NT2/D1 (cell line): ENCODE measurements at regions not wholly inside any gene's neighbourhood (a gene's known extent, or its start where the extent isn't known, plus 50 kb on each side); places are given as distances from the start of the nearest gene placed in this dataset.

Experiments
- SUZ12 ChIP-seq: IDR thresholded peaks from 2 replicates; pipeline ENCODE4 v1.6.1; 2011; ENCODE audit not compliant: insufficient read length, insufficient read depth; ENCODE audit errors: extremely low read depth
- YY1 ChIP-seq: IDR thresholded peaks from 2 replicates; pipeline ENCODE4 v1.6.1; 2011; ENCODE audit not compliant: insufficient read length, insufficient read depth

- TF ChIP-seq SUZ12 (no peak), YY1 (no peak)
Measured at GRCh38 chr1:115506924-115507589, 134.7 kb upstream of the VANGL1 start.
